ENCODE measurements at regions not wholly inside any gene's neighbourhood (a gene's known extent, or its start where the extent isn't known, plus 50 kb on each side); places are given as distances from the start of the nearest gene placed in this dataset.
A peak's percentile ranks its signal among the peaks of the same experiment; 100 is the strongest.

DNA sequence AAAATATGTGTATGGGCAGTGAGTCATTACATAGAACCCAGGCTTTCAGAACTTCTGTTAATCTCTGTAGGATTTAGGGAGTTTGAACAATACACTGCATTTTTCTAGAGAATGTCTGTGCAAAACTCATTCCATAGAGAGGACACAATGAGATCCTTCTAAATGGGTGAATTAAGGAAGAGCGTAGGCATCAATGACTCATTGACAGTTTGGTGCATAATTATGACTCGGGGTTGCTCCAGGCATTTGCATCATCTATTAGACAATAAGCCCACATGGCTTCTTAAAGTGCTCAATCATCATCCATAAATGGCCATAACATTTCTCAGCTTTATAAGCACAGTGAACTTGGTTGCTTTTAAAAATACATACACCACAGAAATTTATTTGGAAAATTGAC is 625.5 kb downstream of the CDH26 start:
- DNase-seq: no peak

DNA sequence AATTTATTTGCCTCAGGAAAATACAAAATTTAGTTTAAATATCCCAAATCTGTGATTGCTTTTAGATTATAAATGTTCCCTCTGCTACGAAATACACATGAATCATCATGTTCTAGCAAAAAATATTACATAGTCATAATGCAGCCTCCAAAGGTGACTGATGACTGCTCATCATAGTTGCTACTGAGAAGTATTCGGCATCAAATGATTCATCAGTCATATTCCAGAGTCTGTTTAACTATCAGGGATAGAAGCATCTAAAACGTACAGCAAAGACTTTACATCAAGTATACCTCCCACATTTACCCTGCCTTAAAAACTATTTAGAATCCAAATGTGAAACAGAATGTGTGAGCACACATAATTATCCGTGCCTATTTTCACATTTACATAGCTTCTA is 626.0 kb downstream of the CDH26 start:
- DNase-seq: no peak

DNA sequence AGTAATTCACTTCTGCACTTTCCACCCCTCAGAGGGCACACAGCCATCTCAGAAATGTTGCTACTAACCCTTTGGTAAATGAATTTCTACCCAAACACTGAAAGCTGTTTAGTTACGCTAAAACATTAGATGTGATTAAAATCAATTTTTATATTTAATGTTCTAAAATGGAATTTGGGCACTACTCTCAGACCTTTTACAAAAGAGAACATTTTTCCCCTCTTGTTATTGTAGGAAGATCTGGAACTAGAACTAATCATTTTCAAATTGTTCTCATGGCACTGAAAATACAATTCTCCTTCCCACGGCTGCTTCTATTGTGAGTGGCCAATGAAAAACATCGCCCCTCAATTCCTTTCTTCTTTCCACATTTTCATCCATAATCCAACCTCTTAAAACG is 627.4 kb downstream of the CDH26 start:
- DNase-seq: no peak

DNA sequence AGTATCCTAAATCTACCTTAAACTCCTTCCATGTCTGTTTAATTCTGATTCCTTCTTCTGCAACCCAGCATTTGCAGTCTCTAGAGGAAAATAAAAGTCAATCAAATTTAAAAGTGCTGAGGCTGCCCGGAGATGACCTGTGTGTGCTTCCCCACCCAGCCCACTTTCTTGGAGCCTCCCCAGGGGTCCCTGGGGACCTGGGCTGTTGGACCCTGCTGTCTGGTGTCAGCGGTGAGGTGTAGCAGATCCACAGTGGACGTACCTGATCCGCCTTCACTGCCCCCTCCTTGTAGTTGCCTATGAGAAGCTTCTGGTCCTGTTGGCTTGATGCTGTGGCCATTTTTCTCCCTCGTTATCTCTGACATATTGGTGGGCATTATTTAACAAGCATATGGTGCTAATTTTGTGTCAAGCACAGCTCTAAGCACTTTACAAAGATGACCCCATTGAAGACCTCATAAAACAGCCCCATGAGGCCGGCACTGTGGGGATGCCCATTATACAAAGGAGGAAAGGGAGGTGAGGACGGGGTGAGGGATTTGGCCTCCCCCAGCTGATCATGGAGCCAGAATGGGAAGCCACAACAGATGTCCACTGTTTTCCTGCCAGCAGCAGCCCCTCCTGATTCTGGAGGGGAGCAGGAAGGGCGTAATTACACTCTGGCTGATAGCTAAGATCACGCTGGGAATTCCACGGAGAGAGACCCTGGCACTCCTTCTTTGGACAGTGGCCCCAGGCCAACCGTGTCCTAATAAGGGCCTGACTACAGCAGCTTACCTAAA is 628.2 kb downstream of the CDH26 start:
- no peak for DNase-seq

DNA sequence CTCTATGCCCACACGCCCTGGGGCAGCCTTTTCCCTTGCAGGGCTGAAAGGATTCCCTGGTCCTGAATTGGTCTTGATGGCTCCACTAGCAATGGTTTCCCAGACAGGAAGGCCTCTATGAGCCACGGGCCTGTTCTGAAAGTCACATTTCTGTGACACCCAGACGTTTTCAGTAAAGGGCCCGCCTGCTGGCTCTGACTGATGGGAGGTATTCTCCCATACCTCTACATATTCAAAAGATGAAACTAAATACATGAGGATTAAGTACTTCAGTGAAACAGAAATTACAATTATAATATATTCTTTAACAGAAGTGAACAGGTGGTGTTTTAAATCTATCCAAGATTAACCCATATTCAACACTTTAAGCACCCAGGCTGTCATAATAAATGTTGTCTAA is 629.8 kb downstream of the CDH26 start:
- no peak for DNase-seq

DNA sequence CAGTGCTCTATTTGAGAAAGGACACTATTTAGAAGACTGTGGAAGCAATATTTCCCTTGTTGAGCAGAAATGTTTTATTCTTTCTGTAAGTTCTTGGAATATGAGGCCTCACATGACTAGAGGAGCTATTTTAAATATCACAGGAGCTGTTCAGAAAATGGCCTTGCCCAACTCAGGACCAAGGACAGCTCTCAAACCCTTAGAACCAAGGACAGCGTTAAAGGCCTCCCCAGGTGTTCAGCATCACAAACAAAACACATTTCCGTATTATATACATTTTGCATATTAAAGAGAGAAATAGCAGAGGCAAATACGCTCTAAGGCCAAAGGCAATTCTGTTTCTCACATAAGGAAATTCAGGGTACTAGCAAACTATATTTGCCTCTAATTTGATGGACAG is 631.4 kb downstream of the CDH26 start:
- peak; percentile 14 for DNase-seq

DNA sequence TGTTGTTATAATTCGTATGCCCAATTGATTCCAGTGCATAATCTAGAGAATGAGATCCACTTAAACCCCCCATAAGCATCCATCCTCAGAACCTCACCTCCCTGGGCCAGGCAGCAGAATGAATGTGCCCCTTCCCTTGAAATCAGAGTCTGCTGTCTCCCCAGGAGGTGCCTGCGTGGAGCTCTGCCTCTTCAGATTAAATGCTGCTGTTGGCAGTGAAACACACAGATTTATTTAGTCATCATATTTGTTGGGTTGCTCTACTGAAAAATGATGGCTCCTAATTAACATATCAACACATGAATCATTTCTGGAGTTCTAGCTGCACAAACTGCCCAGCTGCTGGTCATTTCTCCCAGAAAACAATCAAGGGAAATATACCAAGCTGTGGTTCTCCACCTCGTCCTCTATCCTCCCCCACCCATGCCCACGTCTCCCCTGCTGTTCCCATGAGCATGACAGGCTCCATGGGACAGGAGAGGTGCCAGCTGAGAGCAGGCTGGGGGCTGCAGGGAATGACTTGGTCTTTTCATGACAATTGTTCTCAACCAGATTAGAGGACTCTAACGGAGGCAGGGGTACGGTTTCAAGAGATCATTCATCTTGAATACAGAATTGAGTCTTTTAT is 633.1 kb downstream of the CDH26 start:
- DNase-seq: no peak

DNA sequence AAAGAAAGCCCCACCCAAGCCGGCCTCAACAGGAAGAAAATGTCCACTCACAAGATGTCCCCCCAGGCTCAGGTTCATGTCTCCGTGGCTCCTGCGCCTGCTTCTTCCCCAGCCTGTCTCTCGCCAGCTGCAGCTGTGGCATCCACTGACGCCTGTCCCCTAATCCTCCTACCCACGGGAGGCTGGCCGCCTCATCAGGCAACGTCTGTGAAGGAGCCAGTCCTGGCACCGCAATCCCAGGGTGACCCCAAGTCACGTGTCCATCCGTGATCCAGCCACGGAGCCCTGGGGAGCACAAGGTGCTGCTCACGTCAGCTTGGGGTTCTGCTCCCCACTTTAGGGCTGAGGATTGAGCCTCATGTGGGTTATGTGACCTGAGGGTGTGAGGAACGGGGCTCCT is 640.3 kb downstream of the CDH26 start:
- DNase-seq: no peak

DNA sequence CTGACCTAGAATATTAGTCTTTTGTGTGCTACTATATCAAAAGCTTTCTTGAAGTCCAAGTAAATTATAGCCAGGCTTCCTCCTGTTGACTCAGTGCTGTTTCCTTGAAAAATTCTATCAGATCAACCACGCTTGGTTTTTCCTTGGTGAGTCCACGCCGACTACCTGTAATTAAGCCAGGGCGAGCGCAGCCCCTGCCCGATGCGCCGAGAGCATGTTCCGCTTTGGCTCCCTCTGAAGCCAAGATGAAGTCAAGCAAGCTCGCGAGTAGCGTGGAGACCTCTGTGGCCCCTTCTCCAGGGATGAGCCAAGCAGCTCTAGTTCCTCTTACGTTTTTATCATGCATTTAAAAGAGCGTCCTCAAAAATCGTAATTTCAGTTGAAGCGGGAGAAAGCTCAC is 641.2 kb downstream of the CDH26 start:
- no peak for DNase-seq

DNA sequence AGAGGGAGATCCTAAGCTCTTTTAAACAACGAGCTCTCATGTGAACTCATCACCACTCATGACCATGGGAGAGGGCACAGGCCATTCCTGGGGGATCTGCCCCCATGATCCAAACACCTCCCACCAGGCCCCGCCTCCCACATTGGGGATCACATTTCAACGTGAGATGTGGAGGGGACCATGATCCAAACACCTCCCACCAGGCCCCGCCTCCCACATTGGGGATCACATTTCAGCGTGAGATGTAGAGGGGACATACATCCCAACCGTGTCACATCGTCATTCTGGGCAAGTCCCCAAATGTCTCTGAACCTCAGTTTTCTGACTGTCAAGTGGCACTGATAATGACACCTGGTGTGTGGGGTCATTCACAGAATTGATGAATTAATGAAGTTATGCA is 641.8 kb downstream of the CDH26 start:
- no peak for DNase-seq

DNA sequence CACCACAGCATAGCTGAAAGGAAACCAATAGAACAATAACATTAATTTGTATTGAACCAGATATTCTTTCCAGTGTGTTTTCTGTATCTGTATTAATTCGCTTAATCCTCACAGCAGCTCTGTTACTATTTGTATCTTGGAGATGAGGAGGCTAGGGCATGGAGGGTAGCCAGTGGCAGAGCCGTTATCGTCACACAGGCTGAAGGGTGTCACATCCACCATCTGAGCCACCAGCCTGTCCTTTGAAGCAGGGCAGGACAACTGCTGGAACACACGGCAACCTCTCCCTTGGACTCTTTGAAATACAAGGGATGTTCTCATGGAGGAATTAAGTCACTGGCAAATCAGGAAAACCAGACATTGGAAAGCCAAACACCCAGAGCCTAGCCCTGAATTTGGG is 628.0 kb upstream of the CDH4 start:
- DNase-seq: no peak

DNA sequence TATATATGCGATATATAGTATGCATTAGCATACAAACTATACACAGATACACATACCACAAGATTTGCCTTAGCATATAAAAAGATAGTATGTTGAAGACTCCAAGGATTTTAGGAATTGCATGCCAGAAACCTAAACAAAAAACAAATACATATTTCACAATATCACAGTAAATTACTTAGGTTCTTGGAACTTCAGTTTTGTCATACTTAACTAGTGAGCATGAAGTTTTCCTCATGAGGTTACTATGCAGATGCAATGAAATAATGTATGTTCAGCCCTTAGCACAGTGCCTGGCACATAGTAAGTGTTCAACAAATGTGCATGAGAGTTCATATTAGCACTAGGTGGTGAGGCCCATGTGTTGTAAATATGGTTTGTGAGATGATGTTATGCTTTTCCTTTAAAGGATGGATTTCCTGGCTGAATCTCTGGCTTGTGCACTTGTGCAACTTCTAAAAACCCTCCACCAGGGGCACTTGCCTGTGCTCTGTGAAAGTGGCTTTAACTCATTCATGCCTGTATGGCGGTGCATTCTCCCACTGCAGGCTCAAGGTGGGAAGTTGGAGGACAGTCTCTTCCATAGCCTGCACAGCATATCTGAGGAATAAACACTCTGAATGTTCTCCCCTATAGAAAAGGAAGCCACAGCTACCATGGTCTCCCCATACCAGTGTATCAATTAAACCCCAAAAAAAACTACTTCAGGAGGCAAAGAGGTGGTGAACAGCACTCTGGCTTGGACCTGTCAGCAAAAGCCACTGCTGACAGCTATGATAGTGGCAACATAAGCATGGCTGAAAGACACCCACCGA is 624.1 kb upstream of the CDH4 start:
- DNase-seq: no peak

DNA sequence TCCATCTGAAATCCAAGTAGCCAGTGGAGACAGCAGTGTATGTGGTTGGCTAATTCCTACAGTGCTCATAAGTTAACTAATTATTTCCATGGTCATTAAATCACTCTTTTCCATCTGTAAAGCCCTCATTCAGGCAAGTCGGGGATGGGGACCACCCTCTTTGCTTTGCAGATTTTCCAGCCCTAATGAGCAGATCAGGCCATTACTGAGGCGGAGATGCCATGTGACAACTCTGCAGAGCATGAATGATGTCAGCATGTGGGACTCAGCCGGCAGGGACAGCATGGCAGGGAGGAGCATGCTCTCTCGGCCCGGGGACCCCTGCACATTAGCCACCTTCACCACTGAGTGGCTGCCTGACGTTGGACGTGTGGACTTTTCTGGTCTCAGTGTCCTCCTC is 623.3 kb upstream of the CDH4 start:
- DNase-seq: no peak

DNA sequence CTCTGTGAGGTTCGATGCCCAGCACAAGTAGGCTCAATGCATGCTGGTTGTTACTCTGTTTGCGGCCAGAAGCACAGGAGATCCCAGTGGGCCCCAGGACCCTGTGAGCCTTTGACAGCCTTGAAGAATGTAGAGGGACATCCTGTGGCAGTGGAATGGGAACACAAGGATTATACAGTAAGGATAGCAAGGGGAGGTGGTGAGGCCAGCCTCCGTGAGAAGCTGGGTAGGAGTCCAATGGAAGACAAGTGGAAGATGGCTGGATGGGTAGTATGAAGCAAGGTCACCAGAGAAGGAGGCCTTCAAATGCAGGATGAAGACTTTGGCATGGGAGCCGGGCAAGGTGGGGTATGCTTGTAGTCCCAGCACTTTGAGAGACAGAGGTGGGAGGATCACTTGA is 622.9 kb upstream of the CDH4 start:
- no peak for DNase-seq

DNA sequence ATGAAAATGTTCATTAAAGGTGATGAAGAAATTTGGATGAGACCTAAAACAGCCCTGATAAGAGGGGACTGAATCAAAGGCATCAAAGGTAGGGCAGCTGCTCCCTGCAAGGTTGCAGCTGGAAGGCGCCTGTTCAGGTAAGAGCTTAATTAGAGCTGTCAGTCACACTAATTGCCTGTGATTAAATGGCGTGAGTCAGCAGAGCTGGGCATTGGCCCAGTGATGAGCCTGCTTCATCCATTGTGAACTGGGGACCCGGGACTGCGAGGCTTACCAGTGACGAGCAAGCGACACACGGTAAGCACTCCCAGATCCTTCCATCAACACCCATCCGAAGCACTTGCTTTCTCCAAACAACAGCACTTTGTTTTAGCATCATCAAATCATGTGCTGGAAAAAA is 621.5 kb upstream of the CDH4 start:
- no peak for DNase-seq

DNA sequence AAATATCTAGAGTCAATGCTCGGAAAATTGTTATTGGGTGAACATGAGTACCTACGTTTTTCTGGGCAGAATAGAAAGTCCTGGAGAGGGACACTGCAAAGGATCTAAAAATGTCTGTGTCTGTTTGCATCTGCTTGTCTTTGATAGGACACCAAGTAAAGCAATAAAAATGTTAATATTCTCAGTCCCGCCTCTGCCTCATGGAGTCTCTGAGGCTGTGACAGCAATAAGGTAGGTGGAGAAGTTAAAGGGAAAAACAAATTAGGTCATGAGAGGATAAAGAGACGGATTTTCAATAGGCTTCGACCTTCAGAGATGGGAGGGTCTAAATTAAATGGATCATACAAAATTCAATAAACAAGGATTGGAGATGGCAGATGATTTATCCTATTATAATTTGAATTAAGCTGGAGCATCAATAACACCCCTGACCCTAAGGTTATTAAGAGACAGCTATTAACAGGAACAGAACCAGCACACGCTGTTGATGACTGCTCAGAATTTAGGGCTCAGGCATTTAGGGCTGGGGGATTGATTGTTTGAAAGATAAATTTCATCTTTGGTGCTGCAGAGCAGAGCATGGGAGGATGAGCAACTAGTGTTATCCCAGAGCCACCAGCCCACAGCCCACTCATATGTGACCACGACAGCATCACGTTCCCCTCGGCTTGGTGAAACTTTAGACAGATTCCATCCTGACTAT is 620.3 kb upstream of the CDH4 start:
- DNase-seq: no peak

DNA sequence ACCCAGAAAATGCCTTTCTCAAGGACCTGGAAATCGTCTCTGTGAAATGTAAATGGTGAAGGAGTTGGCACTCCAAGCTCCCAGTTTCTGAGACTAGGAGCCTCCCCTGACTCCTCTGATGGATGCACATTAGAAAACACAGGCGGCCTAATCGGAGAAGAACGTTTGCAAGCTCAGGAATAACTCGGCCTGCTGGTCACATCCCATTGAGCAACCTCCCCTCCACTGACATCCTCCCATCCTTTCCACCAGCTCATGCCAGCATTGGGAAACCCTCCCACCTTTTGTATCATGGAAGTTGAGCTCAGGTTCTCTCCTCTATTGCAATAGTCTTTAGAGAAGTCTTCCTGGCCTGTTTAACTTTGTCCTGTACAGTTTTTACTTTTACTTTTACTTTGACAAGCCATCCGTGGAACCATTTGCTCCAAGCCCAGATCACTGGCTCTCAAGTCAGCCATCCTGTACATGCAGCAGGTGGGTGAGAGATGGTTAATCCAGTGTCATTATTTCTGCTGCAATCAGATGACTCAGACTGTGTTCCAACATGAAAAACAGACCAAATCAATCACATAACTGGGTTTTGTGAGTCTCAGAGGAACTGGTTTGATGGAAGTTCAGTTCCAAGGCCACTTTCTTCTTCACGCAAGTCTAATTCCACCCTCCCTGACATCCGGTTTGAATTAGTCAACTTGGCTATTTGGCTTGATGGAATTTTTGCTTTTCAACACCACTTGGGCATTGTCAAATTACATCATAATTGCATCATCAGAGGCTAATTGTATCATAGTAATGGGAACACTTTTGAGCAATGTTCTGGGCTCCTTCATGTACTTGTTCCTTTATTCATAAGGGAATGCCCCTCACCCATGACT is 619.4 kb upstream of the CDH4 start:
- DNase-seq: peak; percentile 18

DNA sequence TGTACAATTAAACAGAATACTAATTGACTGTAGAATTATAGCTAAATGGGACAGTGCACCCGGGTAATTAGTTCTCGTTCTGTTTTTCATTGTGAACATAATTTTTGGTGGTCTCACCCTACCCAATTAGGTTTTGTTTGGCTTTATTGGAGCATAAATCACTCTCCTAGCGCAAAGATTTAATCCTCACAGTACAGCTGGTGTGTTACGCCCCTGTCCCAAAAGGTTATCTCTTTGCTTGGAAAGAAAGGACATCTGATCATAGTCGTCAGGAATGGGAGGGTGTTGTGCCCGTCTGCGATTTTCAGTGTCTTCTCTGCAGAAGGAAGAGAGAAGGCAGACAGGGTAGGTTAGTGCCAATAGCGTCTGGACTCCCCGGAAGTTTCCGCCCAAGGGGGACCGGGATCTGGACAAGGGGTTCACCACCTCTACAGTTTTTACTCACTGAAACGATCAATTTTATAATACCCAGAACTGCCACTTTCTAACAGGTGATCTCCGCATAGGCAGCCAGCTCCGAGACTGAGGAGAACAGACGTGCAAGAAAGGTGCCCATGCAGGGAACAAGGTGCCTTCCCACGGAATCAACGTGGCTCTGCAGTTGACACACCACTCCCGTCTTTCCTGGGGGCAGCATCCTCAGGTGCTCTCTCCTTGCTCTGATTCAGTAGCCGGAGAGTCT is 617.4 kb upstream of the CDH4 start:
- no peak for DNase-seq

DNA sequence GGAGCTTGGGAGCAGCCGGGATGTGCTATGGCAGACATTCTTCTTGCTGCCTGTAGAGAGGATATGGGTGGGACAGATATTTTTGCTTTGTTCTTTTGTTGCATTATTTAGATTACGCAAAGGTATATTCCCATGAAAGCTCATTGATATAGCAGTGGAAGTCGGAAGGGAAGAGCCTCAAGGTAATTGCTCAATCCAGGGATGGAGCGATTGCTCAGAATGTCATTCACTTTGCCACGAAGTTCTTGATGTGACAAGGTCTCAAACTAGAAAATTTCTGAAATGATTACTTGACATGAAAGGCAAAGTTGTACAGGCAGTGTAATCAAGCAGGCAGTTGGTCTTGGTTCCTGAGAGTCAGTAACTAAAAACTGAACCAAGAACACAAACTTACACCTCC is 615.6 kb upstream of the CDH4 start:
- DNase-seq: no peak

DNA sequence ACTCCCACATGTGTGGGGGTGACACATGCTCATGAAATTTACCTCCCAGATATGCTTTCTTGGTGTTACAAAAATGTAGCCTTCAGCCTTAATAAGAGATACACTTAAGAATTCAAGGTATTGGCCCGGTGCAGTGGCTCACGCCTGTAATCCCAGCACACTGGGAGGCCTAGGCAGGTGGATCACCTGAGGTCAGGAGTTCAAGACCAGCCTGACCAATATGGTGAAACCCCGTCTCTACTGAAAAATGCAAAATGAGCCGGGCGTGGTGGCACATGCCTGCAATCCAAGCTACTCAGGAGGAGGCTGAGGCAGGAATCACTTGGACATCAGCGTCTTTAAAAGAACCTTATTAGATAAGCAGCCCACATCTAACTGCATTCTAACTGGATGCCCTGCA is 614.3 kb upstream of the CDH4 start:
- no peak for DNase-seq

DNA sequence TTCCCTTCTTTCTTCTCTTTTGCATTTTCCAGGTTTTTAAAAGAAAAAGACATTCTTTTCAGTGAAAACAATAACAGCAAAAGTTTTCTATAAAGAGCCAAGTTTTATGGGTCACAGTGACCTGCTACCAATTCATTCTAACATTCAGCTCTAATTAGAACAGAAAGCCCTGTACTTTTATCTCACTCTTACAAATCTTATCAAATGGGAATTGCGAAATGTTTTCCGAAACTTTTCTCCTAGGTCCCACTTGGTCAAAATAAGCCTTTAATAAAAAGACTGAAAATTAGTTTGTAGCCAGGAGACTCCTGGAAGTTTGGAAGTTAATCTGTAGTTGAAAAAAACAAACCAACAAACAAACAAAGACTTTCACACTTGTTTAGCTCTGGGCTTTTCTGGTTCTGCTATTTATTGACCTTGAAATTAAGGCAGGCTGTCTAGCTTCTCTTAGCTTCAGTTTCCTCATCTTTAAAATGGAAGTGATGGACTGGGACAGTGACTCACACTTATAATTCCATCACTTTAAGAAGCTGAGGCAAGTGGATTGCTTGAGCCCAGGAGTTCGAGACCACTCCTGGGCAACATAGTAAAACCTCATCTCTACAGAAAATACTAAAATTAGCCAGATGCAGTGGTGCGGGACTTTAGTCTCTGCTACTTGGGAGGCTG is 613.5 kb upstream of the CDH4 start:
- DNase-seq: no peak

Data from right kidney (tissue), 1 donor.